Stimulated activated naive CD8-positive, alpha-beta T cell treated with anti-CD3 and anti-CD28 coated beads, Interleukin-15, amount 100 ng/mL, for 72 hours (primary cell): ENCODE measurements at regions not wholly inside any gene's neighbourhood (a gene's known extent, or its start where the extent isn't known, plus 50 kb on each side); places are given as distances from the start of the nearest gene placed in this dataset.

Experiments
- ATAC-seq: fragments of 150-1000 bp; cut with Tn5 transposase; 2 replicates; pipeline ENCODE4 v1.10.0; 2021; ENCODE audit warnings: mild to moderate bottlenecking, moderate library complexity
- DNase-seq, 2 donors: peaks; one replicate each; pipeline ENCODE4 v3.0.0; 2021 to 2022
- H3K27ac Mint-ChIP-seq, 2 donors: one replicate each; pipeline ENCODE4 v1.8.0; 2022; ENCODE audit warnings: mild to moderate bottlenecking in 2 of 2, mixed read lengths in 2 of 2, moderate library complexity in 2 of 2
- H3K27me3 Mint-ChIP-seq: one replicate; pipeline ENCODE4 v1.8.0; 2022; ENCODE audit warnings: mixed read lengths
- H3K4me1 Mint-ChIP-seq: one replicate; pipeline ENCODE4 v1.8.0; 2022; ENCODE audit warnings: mild to moderate bottlenecking, mixed read lengths
- H3K4me3 Mint-ChIP-seq, 2 donors: one replicate each; pipeline ENCODE4 v1.8.0; 2022; ENCODE audit warnings: mild to moderate bottlenecking in 2 of 2, mixed read lengths in 2 of 2, moderate library complexity in 1 of 2
- H3K9me3 Mint-ChIP-seq, 2 donors: one replicate each; pipeline ENCODE4 v1.8.0; 2022; ENCODE audit warnings: mixed read lengths in 2 of 2

- ATAC-seq (no peak), DNase-seq (no peak)
- no peak overlapping the region for H3K4me3 Mint-ChIP-seq
- H3K4me1 Mint-ChIP-seq, result no peaks in the 10 kb centered on the region
- H3K27ac Mint-ChIP-seq, result no peak overlapping the region
- peaks cover 0 to 28% of the 10 kb centered on the region in 2 donors for H3K9me3 Mint-ChIP-seq
- H3K27me3 Mint-ChIP-seq, result no peaks in the 10 kb centered on the region
These were observed 448.9 kb downstream of the OCA2 start for GRCh38 chr15:27650244-27650643.

- ATAC-seq (no peak), DNase-seq (no peak)
- Mint-ChIP-seq H3K4me3 (no peak overlapping the region), H3K9me3 (peaks cover 0 to 34% of the 10 kb centered on the region in 2 donors), H3K27ac (no peak overlapping the region), H3K4me1 (no peaks in the 10 kb centered on the region), H3K27me3 (no peaks in the 10 kb centered on the region)
These were observed 450.8 kb downstream of the OCA2 start for GRCh38 chr15:27648359-27648758.

DNA sequence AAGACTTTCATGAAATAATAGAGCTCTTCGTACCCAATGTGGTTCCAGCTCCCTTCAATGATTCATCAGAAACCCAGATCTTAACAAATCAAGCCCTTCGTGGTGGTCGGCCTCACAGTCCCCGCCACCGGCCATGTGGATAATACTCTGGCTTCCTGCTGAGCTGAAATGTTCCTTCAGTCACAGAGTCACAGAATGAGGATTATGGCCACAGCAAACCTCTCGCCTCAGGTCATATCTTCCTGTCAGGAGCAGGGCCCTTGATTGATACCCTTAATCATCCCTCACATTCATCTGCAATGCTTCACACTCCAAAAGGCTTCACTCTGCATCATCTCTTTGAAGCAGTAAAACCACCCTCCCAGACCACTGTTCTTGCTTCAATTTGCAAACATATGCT lies 452.6 kb downstream of the OCA2 start:
- no peaks in the 10 kb centered on the region for H3K27me3 Mint-ChIP-seq
- DNase-seq (no peak), ATAC-seq (no peak)
- H3K27ac Mint-ChIP-seq, result no peak overlapping the region
- H3K4me3 Mint-ChIP-seq, result no peak overlapping the region
- H3K4me1 Mint-ChIP-seq, result no peaks in the 10 kb centered on the region
- H3K9me3 Mint-ChIP-seq, result peaks cover 6 to 53% of the 10 kb centered on the region in 2 donors

DNA sequence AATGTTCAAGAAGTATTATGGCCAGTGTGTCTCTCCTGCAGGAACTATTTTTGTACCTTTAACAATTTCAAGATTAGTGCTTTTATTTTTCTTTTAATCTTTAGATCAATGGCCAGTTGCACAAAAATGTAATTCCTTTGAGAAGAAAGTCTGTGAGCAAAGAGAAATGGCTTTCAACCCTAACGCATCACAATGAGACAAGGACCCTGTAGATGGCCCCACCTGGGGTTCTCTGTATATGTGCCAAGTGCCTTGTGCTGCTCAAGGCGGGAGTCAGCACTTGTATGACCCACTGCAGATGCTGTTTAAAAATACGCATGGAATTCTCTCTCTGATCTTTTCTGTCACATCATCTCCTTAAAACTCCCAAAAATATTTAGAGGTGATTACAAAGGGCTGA lies 453.4 kb downstream of the OCA2 start:
- Mint-ChIP-seq H3K27me3 (no peaks in the 10 kb centered on the region), H3K9me3 (peaks cover 7 to 59% of the 10 kb centered on the region in 2 donors), H3K4me1 (no peaks in the 10 kb centered on the region), H3K27ac (no peak overlapping the region), H3K4me3 (no peak overlapping the region)
- ATAC-seq, result no peak
- no peak for DNase-seq

GRCh38 chr15:27642981-27643380 lies 456.1 kb downstream of the OCA2 start:
- H3K4me1 Mint-ChIP-seq, result no peaks in the 10 kb centered on the region
- DNase-seq (no peak), ATAC-seq (no peak)
- no peak overlapping the region for H3K4me3 Mint-ChIP-seq
- H3K27ac Mint-ChIP-seq, result no peak overlapping the region
- no peaks in the 10 kb centered on the region for H3K27me3 Mint-ChIP-seq
- H3K9me3 Mint-ChIP-seq, result peaks cover 22 to 66% of the 10 kb centered on the region in 2 donors

- DNase-seq (no peak), ATAC-seq (no peak)
- Mint-ChIP-seq H3K4me1 (no peaks in the 10 kb centered on the region), H3K4me3 (no peak overlapping the region), H3K27ac (no peak overlapping the region), H3K27me3 (no peaks in the 10 kb centered on the region), H3K9me3 (peaks cover 24 to 59% of the 10 kb centered on the region in 2 donors)
These were observed 459.5 kb downstream of the OCA2 start for GRCh38 chr15:27639595-27639994.

DNA sequence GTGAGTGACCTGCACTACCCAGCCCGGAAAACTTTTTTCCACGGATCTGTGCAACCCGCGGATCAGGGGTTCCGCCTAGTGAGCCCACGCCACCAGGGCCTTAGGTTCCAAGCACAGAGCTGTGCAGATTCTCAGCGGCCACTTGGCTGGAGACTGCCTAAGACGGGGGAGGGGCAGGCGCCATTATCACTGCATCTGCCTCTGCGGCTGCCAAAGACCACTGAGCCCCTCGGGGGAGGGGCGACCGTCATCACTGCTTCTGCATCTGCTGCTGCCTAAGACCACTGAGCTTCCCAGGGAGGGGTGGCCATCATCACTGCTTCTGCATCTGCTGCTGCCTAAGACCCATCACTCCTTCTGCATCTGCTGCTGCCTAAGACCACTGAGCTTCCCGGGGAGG lies 460.2 kb downstream of the OCA2 start:
- no peak for ATAC-seq
- Mint-ChIP-seq H3K4me3 (no peak overlapping the region), H3K4me1 (no peaks in the 10 kb centered on the region), H3K9me3 (peaks cover 27 to 55% of the 10 kb centered on the region in 2 donors), H3K27ac (no peak overlapping the region), H3K27me3 (no peaks in the 10 kb centered on the region)
- DNase-seq, result no peak

- no peaks in the 10 kb centered on the region for H3K27me3 Mint-ChIP-seq
- H3K27ac Mint-ChIP-seq, result no peak overlapping the region
- no peak overlapping the region for H3K4me3 Mint-ChIP-seq
- no peaks in the 10 kb centered on the region for H3K4me1 Mint-ChIP-seq
- DNase-seq, result no peak
- peaks cover 27 to 34% of the 10 kb centered on the region in 2 donors for H3K9me3 Mint-ChIP-seq
- no peak for ATAC-seq
These were observed 463.2 kb downstream of the OCA2 start for GRCh38 chr15:27635916-27636315.

DNA sequence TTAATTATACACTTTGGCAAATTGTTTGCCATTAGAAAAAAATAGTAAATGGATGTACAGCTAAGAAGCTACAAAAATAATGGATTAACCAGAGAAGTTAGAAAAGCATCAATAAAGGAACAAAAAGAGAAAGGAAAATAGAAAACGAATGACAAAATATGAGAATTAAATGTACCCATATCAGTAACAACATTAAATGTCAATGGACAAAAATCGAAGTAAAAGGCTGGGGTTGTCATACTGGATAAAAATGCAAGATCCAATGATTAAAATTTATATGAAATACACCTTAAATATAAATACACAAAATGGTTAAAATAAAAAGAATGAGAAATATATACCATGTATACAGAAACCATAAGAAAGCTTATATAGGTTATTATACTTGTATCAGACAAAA lies 470.6 kb downstream of the OCA2 start:
- Mint-ChIP-seq H3K4me1 (no peaks in the 10 kb centered on the region), H3K9me3 (peaks cover 17 to 47% of the 10 kb centered on the region in 2 donors), H3K4me3 (no peak overlapping the region), H3K27me3 (no peaks in the 10 kb centered on the region), H3K27ac (no peak overlapping the region)
- DNase-seq (no peak), ATAC-seq (no peak)

GRCh38 chr15:27627623-27628022 lies 471.5 kb downstream of the OCA2 start:
- Mint-ChIP-seq H3K9me3 (peaks cover 17 to 55% of the 10 kb centered on the region in 2 donors), H3K27ac (no peak overlapping the region), H3K4me1 (no peaks in the 10 kb centered on the region), H3K4me3 (no peak overlapping the region), H3K27me3 (no peaks in the 10 kb centered on the region)
- DNase-seq (no peak), ATAC-seq (no peak)

- Mint-ChIP-seq H3K9me3 (peaks cover 10 to 43% of the 10 kb centered on the region in 2 donors), H3K4me1 (no peaks in the 10 kb centered on the region), H3K27ac (no peak overlapping the region), H3K27me3 (no peaks in the 10 kb centered on the region), H3K4me3 (no peak overlapping the region)
- DNase-seq (no peak), ATAC-seq (no peak)
These were observed 475.4 kb downstream of the OCA2 start for GRCh38 chr15:27623560-27624305.

- DNase-seq, result no peak
- Mint-ChIP-seq H3K27ac (no peak overlapping the region), H3K9me3 (peaks cover 5 to 38% of the 10 kb centered on the region in 2 donors), H3K4me1 (no peaks in the 10 kb centered on the region), H3K4me3 (no peak overlapping the region), H3K27me3 (no peaks in the 10 kb centered on the region)
- no peak for ATAC-seq
These were observed 476.0 kb downstream of the OCA2 start for GRCh38 chr15:27623149-27623548.

DNA sequence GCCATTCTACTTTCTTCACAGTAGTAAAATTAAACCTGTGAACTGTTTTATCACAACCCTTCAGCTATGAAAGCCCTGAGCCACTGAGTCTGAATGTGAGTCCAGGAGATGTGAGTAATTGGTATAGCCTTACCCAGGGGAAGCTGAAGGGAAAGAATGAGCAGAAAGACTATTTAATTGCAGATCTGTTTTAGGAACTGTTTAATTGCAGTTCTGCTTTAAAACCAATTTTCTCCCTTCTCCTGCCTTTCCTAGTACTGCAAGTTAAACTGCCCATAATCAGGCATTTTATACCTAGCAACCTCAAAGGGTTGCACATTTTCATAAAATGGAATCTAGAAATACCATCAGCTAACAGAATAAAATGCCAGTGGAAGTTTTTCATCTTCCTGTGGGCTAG lies 476.7 kb downstream of the OCA2 start:
- Mint-ChIP-seq H3K27ac (no peak overlapping the region), H3K9me3 (peaks cover 5 to 30% of the 10 kb centered on the region in 2 donors), H3K4me3 (no peak overlapping the region), H3K4me1 (no peaks in the 10 kb centered on the region), H3K27me3 (no peaks in the 10 kb centered on the region)
- ATAC-seq (no peak), DNase-seq (no peak)

GRCh38 chr15:27619204-27619603 lies 479.9 kb downstream of the OCA2 start:
- H3K4me3 Mint-ChIP-seq, result no peak overlapping the region
- H3K27ac Mint-ChIP-seq, result no peak overlapping the region
- H3K27me3 Mint-ChIP-seq, result no peaks in the 10 kb centered on the region
- DNase-seq (no peak), ATAC-seq (no peak)
- peaks cover 0 to 18% of the 10 kb centered on the region in 2 donors for H3K9me3 Mint-ChIP-seq
- no peaks in the 10 kb centered on the region for H3K4me1 Mint-ChIP-seq

DNA sequence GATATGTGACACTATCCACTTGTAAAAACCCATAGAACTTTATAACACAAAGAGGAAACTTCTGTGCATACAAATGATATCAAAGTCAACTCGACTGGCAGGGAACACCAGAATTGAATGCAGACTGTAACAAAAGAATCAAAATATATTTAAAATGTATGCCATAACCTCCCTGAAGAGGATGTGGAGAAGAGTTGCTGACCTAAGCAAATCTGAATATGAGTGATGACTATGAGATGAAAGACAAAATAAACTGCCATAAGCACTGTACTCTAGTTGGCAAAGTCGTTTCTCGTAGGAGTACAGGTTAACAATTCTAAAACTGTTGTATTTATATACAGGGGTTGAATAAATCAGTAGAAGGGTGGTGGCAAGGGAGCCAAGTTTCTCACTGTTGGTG lies 482.1 kb downstream of the OCA2 start:
- Mint-ChIP-seq H3K9me3 (no peaks in the 10 kb centered on the region), H3K27me3 (no peaks in the 10 kb centered on the region), H3K27ac (no peak overlapping the region), H3K4me3 (no peak overlapping the region), H3K4me1 (no peaks in the 10 kb centered on the region)
- no peak for ATAC-seq
- DNase-seq, result no peak

- H3K9me3 Mint-ChIP-seq, result peaks cover 10 to 15% of the 10 kb centered on the region in 2 donors
- ATAC-seq (no peak), DNase-seq (no peak)
- no peaks in the 10 kb centered on the region for H3K4me1 Mint-ChIP-seq
- no peak overlapping the region for H3K27ac Mint-ChIP-seq
- no peak overlapping the region for H3K4me3 Mint-ChIP-seq
- H3K27me3 Mint-ChIP-seq, result no peaks in the 10 kb centered on the region
These were observed 490.9 kb downstream of the OCA2 start for GRCh38 chr15:27608248-27608647.
